Stomach (tissue), 4 donors: ENCODE measurements at regions not wholly inside any gene's neighbourhood (a gene's known extent, or its start where the extent isn't known, plus 50 kb on each side); places are given as distances from the start of the nearest gene placed in this dataset.

Source experiments
- EP300 ChIP-seq: sonication (generic); formaldehyde crosslinking; IDR thresholded peaks from one replicate; pipeline ENCODE4 v1.6.1; 2017; ENCODE audit warnings: antibody characterized with exemption
- POLR2A ChIP-seq, 4 donors: fragments of 450-650 bp; IDR thresholded peaks; one replicate each; pipeline ENCODE4 v1.6.1; 2016; ENCODE audit warnings: antibody characterized with exemption in 4 of 4, control low read depth in 2 of 4, mild to moderate bottlenecking in 1 of 4, moderate library complexity in 1 of 4
- POLR2AphosphoS5 ChIP-seq, 3 donors: sonication (generic); formaldehyde crosslinking; IDR thresholded peaks; one replicate each; pipeline ENCODE4 v1.6.1; 2016; ENCODE audit warnings: antibody characterized with exemption in 3 of 3
- TF ChIP-seq, protein P1 (sequence below), 7 experiments: fragments of 450-650 bp in 4 of 7; fragments of 200-600 bp in 3 of 7; sonication (generic) in 3 of 7; IDR thresholded peaks; one replicate each; pipeline ENCODE4 v1.5.1; 2016 to 2019; ENCODE audit warnings: antibody characterized with exemption in 7 of 7, control low read depth in 2 of 7, mild to moderate bottlenecking in 1 of 7

DNA sequence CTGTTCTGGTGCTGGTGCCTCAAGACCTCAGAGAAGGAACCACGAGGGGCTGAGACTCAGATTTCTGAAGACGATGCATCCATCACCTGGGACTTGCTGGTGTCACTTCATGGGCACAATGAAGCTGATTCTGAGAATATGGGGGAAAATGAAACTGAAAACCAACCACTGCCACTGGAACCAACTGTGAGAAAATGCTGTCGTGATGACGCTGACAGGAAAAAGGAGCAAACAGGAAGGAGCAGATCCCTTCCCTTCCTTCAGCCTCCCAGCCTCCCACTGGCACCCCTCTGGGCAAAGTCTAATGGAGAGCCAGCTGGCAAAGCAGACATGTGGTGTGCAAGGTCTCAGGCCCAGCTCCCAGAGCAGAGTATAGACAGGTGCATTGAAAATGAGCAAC, 109.7 kb downstream of the FOXI3 start:
- TF ChIP-seq, protein P1, sequence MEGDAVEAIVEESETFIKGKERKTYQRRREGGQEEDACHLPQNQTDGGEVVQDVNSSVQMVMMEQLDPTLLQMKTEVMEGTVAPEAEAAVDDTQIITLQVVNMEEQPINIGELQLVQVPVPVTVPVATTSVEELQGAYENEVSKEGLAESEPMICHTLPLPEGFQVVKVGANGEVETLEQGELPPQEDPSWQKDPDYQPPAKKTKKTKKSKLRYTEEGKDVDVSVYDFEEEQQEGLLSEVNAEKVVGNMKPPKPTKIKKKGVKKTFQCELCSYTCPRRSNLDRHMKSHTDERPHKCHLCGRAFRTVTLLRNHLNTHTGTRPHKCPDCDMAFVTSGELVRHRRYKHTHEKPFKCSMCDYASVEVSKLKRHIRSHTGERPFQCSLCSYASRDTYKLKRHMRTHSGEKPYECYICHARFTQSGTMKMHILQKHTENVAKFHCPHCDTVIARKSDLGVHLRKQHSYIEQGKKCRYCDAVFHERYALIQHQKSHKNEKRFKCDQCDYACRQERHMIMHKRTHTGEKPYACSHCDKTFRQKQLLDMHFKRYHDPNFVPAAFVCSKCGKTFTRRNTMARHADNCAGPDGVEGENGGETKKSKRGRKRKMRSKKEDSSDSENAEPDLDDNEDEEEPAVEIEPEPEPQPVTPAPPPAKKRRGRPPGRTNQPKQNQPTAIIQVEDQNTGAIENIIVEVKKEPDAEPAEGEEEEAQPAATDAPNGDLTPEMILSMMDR (IDR thresholded peaks at IDR 0.05), result no peak
- TF ChIP-seq POLR2AphosphoS5 (IDR thresholded peaks at IDR 0.05) (no peak), POLR2A (IDR thresholded peaks at IDR 0.05) (no peak), EP300 (no peak)
